NT2/D1 (cell line): ENCODE measurements at regions not wholly inside any gene's neighbourhood (a gene's known extent, or its start where the extent isn't known, plus 50 kb on each side); places are given as distances from the start of the nearest gene placed in this dataset.

Experiments used
- SUZ12 ChIP-seq: IDR thresholded peaks from 2 replicates; pipeline ENCODE4 v1.6.1; 2011; ENCODE audit not compliant: insufficient read length, insufficient read depth; ENCODE audit errors: extremely low read depth
- YY1 ChIP-seq: IDR thresholded peaks from 2 replicates; pipeline ENCODE4 v1.6.1; 2011; ENCODE audit not compliant: insufficient read length, insufficient read depth
- ZNF274 ChIP-seq: IDR thresholded peaks from 2 replicates; pipeline ENCODE4 v1.6.1; 2011; ENCODE audit warnings: mild to moderate bottlenecking, low read depth, low read length

DNA sequence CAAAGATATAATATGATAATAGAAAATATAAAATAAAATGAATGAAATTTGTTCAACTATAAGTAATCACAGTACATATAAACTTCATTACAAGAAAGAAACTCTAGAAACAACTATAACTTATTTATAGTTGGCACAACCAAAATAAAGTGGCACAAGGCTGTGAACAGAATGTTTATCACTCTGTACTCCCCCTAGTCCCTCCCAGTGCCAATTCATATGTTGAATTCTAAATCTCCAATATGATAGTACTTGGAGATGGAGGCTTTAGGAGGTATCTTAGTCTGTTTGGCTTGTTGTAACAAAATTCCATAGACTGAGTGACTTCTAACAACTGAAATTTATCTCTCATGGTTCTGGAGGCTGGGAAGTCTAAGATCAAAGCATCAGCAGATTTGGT, 145.0 kb upstream of the TMEM229A start:
- no peak for TF ChIP-seq SUZ12
- no peak for TF ChIP-seq YY1
- TF ChIP-seq ZNF274, result no peak
